Natural killer cell treated with Interleukin-12 subunit alpha and Interleukin-12 subunit beta and Interleukin-15 and Interleukin-18, amount 100 ng/mL, for 72 hours (primary cell): ENCODE measurements at regions not wholly inside any gene's neighbourhood (a gene's known extent, or its start where the extent isn't known, plus 50 kb on each side); places are given as distances from the start of the nearest gene placed in this dataset.

Experiments
- ATAC-seq, 2 donors: fragments of 150-1000 bp; cut with Tn5 transposase in 1 of 2; sonication (Bioruptor Pico), chemical (Tn5 transposase) in 1 of 2; 2 replicates each; pipeline ENCODE4 v1.10.0; 2021
- DNase-seq: peaks from one replicate; pipeline ENCODE4 v3.0.0; 2022; ENCODE audit warnings: low spot score
- H3K27ac Mint-ChIP-seq, 2 donors: 1 replicate in 1 of 2; 2 replicates in 1 of 2; pipeline ENCODE4 v1.8.0; 2022; ENCODE audit warnings: mixed read lengths in 2 of 2, mild to moderate bottlenecking in 1 of 2, moderate library complexity in 1 of 2
- H3K27me3 Mint-ChIP-seq, 2 donors: 1 replicate in 1 of 2; 2 replicates in 1 of 2; pipeline ENCODE4 v1.8.0; 2022; ENCODE audit warnings: mixed read lengths in 2 of 2
- H3K36me3 Mint-ChIP-seq: one replicate; pipeline ENCODE4 v1.8.0; 2022; ENCODE audit warnings: mixed read lengths
- H3K4me1 Mint-ChIP-seq, 2 donors: 1 replicate in 1 of 2; 2 replicates in 1 of 2; pipeline ENCODE4 v1.8.0; 2022; ENCODE audit warnings: low read depth in 2 of 2, mixed read lengths in 2 of 2, mild to moderate bottlenecking in 1 of 2
- H3K4me3 Mint-ChIP-seq: one replicate; pipeline ENCODE4 v1.8.0; 2022; ENCODE audit warnings: mixed read lengths
- H3K9me3 Mint-ChIP-seq: 2 replicates; pipeline ENCODE4 v1.8.0; 2022; ENCODE audit warnings: mixed read lengths

DNA sequence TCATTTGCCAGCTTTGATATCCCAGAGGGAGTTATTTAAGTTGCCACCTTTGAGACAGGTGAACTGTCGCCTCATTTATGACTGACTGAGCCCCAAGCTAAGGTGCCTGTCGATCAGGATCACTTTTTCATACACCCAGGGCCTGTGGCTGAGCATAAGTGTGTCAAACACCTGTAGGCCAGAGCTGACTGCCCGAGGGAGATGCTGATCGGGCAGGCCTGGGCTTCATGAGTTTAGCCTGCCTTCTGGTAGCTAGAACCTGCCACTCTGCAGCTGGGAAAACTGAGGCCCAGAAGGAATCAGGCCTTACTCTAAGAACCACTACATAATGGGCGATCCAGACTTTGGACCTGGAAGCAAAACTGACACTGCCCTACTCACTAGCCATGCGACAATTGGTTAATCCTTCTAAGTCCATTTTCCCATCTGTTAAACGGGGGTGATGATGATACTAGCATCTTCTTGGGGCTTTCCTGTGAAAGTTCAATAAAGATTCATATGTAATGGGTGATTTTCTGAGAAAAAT lies 188.7 kb upstream of the GLI2 start:
- no peak overlapping the region for H3K27ac Mint-ChIP-seq
- ATAC-seq (no peak), DNase-seq (no peak)
- no peak overlapping the region for H3K4me3 Mint-ChIP-seq
- no peaks in the 10 kb centered on the region for H3K36me3 Mint-ChIP-seq
- H3K27me3 Mint-ChIP-seq = peaks cover 6 to 10% of the 10 kb centered on the region in 2 donors
- no peaks in the 10 kb centered on the region for H3K9me3 Mint-ChIP-seq
- no peaks in the 10 kb centered on the region for H3K4me1 Mint-ChIP-seq

DNA sequence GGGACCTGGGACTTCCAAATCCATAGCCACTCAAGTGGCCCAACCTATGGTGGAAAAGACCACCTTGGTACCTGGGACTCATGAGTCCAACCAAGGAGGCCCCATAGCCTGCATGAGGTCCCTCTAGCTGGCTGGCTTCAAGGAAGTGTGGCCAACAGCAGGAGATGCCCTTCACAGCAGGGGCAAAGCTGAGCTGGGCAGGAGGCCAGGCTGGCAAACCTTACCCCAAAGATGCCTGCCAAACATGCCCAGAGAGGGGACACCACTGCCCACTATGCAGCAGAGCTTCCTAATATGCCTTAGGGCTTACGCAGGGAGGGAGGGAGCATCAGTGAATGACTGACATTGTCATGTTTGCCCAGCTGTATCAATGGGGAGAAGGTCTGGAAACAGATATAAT lies 188.0 kb upstream of the GLI2 start:
- no peaks in the 10 kb centered on the region for H3K9me3 Mint-ChIP-seq
- no peak for DNase-seq
- H3K4me1 Mint-ChIP-seq = no peaks in the 10 kb centered on the region
- no peaks in the 10 kb centered on the region for H3K36me3 Mint-ChIP-seq
- peaks cover 10 to 12% of the 10 kb centered on the region in 2 donors for H3K27me3 Mint-ChIP-seq
- H3K27ac Mint-ChIP-seq = no peak overlapping the region
- no peak for ATAC-seq
- no peak overlapping the region for H3K4me3 Mint-ChIP-seq

DNA sequence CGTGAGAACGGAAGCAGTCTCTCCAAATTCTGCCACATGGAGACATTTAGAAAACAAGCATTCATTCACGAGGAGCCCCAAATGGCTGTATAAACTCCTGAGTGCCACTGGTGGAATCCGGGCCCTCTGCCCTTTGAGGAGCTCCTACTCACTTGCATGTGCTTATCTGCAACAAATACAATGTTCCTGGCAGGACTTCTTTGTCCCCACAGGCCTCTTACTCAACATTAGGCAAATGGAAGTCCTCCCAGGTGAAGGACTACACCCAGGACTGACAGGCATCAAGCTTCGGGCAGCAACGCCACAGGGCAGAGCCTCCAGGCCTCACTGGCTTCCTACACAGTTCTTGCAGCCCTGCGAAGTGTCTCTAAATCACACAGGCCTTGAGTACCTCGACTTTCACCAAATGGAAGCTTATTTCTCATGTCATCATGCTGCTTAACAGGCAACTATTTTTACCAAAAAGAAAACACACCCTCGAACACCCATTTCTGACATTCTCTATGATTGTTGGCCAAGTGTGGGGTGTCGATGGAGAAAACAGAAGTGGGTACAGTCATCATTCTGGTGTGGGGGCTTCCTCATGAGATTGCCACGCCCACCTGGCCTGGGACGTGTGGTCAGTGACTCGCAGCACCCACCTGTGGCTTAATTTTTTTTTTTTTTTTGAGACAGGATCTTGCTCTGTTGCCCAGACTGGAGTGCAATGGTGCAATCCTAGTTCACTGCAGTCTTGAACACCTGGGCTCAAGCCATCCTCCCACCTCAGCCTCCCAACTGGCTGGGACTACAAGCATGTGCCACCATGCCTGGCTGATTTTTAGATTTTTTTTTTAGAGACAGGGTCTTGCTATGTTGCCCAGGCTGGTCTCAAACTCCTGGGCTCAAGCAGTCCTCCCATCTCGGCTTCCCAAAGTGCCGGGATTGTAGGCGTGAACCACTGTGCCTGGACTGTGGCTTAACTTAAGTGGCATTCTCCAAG lies 186.8 kb upstream of the GLI2 start:
- no peaks in the 10 kb centered on the region for H3K36me3 Mint-ChIP-seq
- ATAC-seq (no peak), DNase-seq (no peak)
- H3K27ac Mint-ChIP-seq = no peak overlapping the region
- no peaks in the 10 kb centered on the region for H3K9me3 Mint-ChIP-seq
- peaks cover 0 to 4% of the 10 kb centered on the region in 2 donors for H3K4me1 Mint-ChIP-seq
- H3K27me3 Mint-ChIP-seq = peaks cover 16 to 22% of the 10 kb centered on the region in 2 donors
- no peak overlapping the region for H3K4me3 Mint-ChIP-seq

DNA sequence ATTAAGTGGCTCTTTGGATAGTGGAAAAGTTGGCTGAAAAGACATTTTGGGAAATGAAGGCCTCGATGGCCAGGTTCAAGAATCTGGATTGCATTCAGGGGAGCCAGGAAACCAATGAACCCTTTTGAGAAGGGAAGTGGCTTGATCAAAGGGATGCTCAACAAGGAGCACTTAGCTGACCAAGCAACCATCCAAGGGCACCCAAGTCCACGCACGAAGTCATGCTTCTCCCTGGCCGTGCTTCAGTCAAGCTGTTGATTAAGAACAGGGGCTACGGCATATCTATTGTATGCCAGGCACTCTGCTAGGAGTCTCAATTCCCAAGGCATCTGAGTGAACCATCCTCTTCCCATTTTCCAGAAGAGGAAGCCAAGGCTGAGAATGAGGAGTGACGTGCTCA lies 185.8 kb upstream of the GLI2 start:
- Mint-ChIP-seq H3K27me3 (peaks cover 14 to 23% of the 10 kb centered on the region in 2 donors), H3K27ac (no peak overlapping the region), H3K4me3 (no peak overlapping the region), H3K9me3 (no peaks in the 10 kb centered on the region), H3K36me3 (no peaks in the 10 kb centered on the region), H3K4me1 (peaks cover 0 to 4% of the 10 kb centered on the region in 2 donors)
- ATAC-seq = no peak
- no peak for DNase-seq

DNA sequence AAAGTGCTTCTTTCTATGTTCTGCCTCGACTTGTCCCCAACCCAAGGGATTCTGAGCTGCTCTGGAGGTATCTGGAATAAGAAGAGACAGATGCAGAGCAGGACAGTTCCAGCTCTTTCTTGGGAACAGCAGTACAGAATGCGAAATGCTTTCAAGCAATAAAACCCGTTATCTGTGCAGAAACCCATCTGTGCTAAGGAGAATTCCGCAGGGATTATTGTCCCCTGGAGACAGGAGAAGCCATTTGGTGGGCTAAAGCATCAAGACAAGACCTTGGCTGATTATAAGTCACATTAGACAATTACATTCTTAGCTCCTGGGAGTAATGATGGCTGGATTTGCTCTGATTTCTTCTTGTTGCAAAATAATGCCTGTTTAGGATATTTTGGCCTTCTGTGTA lies 185.4 kb upstream of the GLI2 start:
- Mint-ChIP-seq H3K36me3 (no peaks in the 10 kb centered on the region), H3K27me3 (peaks cover 14 to 24% of the 10 kb centered on the region in 2 donors), H3K4me1 (peaks cover 0 to 4% of the 10 kb centered on the region in 2 donors), H3K9me3 (no peaks in the 10 kb centered on the region), H3K27ac (no peak overlapping the region), H3K4me3 (no peak overlapping the region)
- ATAC-seq (no peak), DNase-seq (no peak)

DNA sequence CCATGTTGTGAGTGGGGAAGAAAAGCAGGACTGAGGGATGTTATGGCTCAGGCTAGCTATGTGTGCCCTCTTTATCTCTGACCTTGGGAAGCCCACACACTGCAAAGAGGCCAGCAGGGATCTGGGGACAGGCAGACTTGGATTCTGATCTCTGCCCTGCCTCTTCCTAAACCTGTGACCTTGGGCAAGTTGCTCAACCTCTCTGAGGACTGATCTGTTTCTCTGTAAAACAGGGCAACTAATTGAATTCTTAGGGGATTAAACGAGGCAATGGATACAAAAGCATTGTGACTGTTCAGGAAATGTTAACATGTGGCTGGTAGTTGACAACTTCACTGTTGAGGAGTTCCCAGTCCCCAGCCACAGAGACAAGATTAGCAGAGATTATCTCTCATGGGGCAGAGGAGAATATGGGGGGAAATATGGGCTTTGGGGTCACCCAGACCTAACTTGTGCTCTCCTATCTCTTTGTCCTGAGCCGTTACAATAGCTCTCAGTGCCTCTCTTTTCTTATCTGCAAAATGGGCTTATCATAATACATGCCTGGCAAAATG lies 184.7 kb upstream of the GLI2 start:
- peaks cover 0 to 4% of the 10 kb centered on the region in 2 donors for H3K4me1 Mint-ChIP-seq
- ATAC-seq = no peak
- no peaks in the 10 kb centered on the region for H3K9me3 Mint-ChIP-seq
- no peaks in the 10 kb centered on the region for H3K36me3 Mint-ChIP-seq
- no peak for DNase-seq
- H3K4me3 Mint-ChIP-seq = no peak overlapping the region
- no peak overlapping the region for H3K27ac Mint-ChIP-seq
- H3K27me3 Mint-ChIP-seq = peaks cover 14 to 26% of the 10 kb centered on the region in 2 donors

DNA sequence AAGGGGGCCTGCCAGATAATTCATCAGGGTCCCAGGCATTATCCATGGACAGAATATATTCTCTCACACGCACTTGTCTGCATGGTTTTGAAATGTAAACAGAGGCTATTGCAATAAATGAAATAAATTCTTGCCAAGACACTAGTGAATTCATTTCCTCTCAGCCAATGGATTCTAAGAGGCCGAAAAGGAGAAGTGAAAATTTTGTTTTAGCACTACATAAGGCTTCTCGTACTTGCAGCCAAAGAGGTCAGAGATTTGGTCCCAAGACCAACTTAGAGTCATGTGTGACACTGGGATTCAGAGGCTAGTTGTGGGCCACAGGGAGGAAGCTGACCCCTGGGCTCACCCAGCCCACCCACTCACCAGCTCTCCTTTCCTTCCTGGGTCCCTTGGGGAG lies 184.1 kb upstream of the GLI2 start:
- Mint-ChIP-seq H3K36me3 (no peaks in the 10 kb centered on the region), H3K4me1 (peaks cover 0 to 4% of the 10 kb centered on the region in 2 donors), H3K27ac (no peak overlapping the region), H3K4me3 (no peak overlapping the region), H3K27me3 (peaks cover 16 to 31% of the 10 kb centered on the region in 2 donors), H3K9me3 (no peaks in the 10 kb centered on the region)
- no peak for ATAC-seq
- DNase-seq = no peak

DNA sequence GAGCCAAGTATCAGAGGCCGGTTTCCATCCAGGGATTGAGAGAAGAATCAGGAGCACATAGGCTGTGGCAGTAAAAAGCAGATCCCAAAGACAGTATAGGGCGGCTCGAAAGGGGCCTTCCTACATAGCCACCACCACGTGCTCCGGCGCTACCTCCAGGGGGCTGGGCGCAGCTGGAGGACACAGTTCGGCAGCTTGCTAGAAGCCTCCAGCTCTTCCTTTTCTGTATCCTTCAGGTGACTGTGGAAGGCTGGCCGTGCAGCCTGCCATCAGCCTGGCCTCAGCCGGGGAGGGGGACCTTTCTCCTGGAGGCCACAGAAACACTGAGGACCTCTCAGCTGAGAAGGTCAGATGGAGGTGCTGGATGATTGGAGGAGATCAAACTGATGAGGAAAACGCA lies 183.6 kb upstream of the GLI2 start:
- no peak overlapping the region for H3K4me3 Mint-ChIP-seq
- no peak overlapping the region for H3K27ac Mint-ChIP-seq
- peaks cover 16 to 32% of the 10 kb centered on the region in 2 donors for H3K27me3 Mint-ChIP-seq
- ATAC-seq (no peak), DNase-seq (no peak)
- H3K4me1 Mint-ChIP-seq = peaks cover 0 to 4% of the 10 kb centered on the region in 2 donors
- H3K9me3 Mint-ChIP-seq = no peaks in the 10 kb centered on the region
- H3K36me3 Mint-ChIP-seq = no peaks in the 10 kb centered on the region

DNA sequence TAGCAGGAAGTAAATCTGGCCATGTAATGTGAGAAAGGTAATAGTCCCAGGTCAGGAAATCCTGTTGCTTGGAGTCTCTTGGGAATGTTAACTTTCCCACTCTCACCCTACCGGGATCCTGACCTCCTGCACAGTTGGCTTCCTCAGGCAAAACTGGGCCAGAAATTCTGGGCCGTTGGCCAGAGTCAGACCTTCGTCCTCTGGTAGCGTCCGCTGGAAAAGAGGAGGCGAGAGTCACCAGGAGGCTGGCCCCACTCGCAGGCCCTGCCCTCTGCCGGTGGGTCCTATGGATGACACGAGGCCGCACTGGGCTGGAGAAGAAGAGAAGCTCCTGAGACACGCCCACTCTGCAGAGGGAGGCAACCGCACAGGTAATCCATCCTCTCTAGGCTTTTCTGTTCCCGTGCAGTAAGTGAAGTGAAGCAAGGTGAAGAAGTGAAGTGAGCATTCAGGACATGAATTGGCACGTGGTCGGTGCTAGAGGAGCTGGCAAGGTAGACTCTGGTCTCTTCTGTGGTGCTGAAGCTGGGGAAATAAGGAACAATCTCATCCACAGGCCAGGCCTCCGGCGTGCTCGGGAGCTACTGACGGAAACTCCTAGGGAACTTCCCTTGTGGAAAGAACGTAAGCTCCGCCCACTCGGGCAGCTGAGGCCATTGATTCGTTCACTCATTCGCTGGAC lies 182.7 kb upstream of the GLI2 start:
- DNase-seq = no peak
- ATAC-seq = no peak
- H3K36me3 Mint-ChIP-seq = no peaks in the 10 kb centered on the region
- peaks cover 14 to 32% of the 10 kb centered on the region in 2 donors for H3K27me3 Mint-ChIP-seq
- peaks cover 0 to 4% of the 10 kb centered on the region in 2 donors for H3K4me1 Mint-ChIP-seq
- no peak overlapping the region for H3K4me3 Mint-ChIP-seq
- H3K9me3 Mint-ChIP-seq = no peaks in the 10 kb centered on the region
- H3K27ac Mint-ChIP-seq = no peak overlapping the region

DNA sequence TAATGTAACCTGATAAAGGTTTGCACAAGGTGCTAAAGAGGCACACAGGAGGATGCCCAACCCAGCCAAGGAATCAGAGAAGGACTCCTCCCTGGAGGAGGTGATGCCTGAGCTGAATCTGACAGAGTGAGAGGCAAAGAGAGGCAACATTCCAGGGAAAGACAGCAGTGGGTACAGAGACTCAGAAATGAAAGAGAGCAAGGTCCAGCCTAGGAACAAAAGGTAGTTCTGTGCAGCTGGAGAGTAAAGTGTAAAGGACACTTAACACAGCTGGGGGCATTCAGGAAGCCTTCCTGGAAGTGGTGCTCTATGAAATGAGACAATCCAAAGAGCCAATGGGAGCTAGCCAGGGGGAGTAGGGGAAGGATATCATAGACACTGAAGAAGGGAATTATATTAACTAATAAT lies 181.0 kb upstream of the GLI2 start:
- H3K27ac Mint-ChIP-seq = no peak overlapping the region

DNA sequence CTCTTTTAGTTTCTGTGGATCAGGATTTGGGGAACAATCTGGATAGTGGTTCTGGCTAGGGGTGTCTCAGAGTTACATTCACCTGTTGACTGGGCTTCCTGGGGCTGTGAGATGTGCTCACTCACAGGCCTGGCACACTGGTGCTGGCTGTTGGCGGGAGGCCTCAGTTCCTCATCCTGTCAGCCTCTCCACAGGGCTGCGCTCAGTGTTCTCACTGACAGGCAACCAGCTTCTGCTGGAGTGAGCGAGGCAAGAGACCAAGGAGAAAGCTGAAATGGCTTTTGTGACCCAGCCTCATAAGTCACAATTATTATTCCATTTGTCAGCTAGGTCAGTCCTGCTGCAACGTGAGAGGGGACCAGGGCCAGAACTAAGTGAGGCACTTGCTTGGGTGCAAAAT lies 180.6 kb upstream of the GLI2 start:
- H3K27ac Mint-ChIP-seq = no peak overlapping the region

More for the DNA sequence above, 181.0 kb upstream of the GLI2 start:
- ATAC-seq (no peak), DNase-seq (no peak)
- H3K27me3 Mint-ChIP-seq = peaks cover 16 to 32% of the 10 kb centered on the region in 2 donors
- H3K9me3 Mint-ChIP-seq = no peaks in the 10 kb centered on the region
- no peaks in the 10 kb centered on the region for H3K36me3 Mint-ChIP-seq
- H3K4me1 Mint-ChIP-seq = peaks cover 0 to 4% of the 10 kb centered on the region in 2 donors
- no peak overlapping the region for H3K4me3 Mint-ChIP-seq

DNA sequence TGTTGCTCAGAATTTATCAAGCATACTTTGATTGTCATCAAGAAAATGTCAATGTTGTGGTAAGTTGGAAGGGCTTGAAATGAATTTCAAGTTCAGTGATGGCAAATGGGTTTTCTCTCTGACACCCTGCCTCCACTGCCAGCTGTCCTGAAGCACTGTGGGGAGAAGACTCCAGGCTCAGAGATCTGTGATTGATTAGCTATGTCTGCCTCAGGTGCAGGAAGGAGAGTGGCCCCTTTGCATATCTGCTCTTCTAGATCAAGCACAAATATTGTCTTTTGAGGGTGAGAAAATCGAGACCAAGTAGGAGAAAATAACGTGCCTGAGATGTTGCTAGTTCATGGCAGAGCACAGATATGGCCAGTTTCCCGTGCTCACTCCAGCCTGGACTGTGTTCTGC lies 178.8 kb upstream of the GLI2 start:
- no peak overlapping the region for H3K27ac Mint-ChIP-seq
- peaks cover 0 to 4% of the 10 kb centered on the region in 2 donors for H3K4me1 Mint-ChIP-seq
- ATAC-seq (no peak), DNase-seq (no peak)
- H3K4me3 Mint-ChIP-seq = no peak overlapping the region
- H3K27me3 Mint-ChIP-seq = peaks cover 16 to 32% of the 10 kb centered on the region in 2 donors
- no peaks in the 10 kb centered on the region for H3K36me3 Mint-ChIP-seq
- no peaks in the 10 kb centered on the region for H3K9me3 Mint-ChIP-seq

More for the DNA sequence above, 180.6 kb upstream of the GLI2 start:
- no peak for DNase-seq
- no peaks in the 10 kb centered on the region for H3K9me3 Mint-ChIP-seq
- no peak for ATAC-seq
- H3K4me1 Mint-ChIP-seq = peaks cover 0 to 4% of the 10 kb centered on the region in 2 donors
- H3K36me3 Mint-ChIP-seq = no peaks in the 10 kb centered on the region
- H3K4me3 Mint-ChIP-seq = no peak overlapping the region
- H3K27me3 Mint-ChIP-seq = peaks cover 16 to 32% of the 10 kb centered on the region in 2 donors

DNA sequence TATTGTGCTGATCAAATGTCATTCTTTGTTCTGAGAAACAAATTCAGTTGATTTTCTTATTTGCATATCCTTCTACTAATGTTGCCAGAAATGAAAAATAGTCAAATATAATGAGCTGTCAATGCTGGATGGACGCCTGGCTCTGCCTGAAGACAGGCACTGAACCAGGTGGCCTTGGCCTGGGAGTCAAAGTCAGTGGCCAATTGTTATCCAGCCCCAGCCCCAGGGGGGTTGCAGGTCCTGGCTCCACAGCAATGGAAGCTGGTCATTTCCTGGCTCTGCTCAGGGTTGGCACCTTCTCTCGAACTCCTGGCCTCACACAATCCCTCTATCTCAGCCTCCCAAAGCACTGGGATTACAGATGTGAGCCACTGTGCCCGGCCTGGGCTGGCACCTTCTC lies 176.8 kb upstream of the GLI2 start:
- Mint-ChIP-seq H3K36me3 (no peaks in the 10 kb centered on the region), H3K4me3 (no peak overlapping the region), H3K4me1 (no peaks in the 10 kb centered on the region), H3K9me3 (no peaks in the 10 kb centered on the region), H3K27ac (no peak overlapping the region), H3K27me3 (peaks cover 10 to 17% of the 10 kb centered on the region in 2 donors)
- ATAC-seq (no peak), DNase-seq (no peak)
